ENCODE measurements at regions not wholly inside any gene's neighbourhood (a gene's known extent, or its start where the extent isn't known, plus 50 kb on each side); places are given as distances from the start of the nearest gene placed in this dataset.

DNA sequence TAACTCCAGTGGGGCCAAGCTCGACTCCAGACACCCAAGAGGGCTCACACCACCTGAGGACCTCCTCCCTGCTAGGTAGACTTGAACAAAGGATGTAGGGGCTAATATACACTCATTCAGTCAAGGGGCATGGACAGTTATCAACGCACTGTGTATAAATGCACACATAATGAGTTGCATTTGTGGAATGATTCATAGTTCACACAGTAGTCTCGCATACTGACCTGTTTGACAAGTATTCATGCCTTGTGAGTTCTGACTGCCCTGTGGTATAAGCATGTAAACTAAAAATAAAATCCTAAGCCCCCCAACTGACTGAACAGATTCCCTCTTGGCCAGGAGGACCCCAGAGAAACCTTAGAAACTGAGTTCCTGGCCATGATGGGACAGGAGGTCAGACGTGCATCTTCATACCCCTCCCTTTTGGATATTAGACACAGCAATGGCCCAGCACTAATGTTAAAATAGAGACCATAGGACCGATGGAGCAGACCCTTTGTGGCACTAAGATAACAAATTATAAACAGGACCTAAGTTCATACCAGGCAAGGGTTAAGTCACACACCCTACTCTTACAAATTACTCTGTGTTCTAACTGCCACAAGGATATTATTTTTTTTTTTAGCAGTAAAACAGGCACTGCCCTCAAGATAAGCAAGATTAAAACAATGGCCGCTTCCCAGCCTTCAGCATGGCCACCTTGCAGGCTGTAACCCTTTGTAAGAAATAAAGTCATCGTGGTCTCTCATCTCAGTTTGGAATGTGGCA lies 124.4 kb downstream of the TTLL2 start:
- H3K4me1 ChIP-seq (ENCODE audit: insufficient read depth), result no peaks in the 10 kb centered on the region
- H3K9ac ChIP-seq, result no peak overlapping the region
- H3K9me3 ChIP-seq (ENCODE audit: low read depth), result no peaks in the 10 kb centered on the region
- H3K4me2 ChIP-seq (ENCODE audit: unreplicated experiment), result no peak overlapping the region
- DNase-seq, result no peak
- no peaks in the 10 kb centered on the region for H3K79me2 ChIP-seq (ENCODE audit: insufficient read depth)
- 22 to 26% methylated on average over 7 of the region's 7 CpGs for WGBS, 2 experiments (ENCODE audit: low coverage in 1 of 2, low lambda C conversion rate in 2 of 2, missing lambda C conversion rate in 2 of 2)
- no peaks in the 10 kb centered on the region for H3K9me2 ChIP-seq (ENCODE audit: insufficient read depth)
- no peak overlapping the region for H3K4me3 ChIP-seq
- no peaks in the 10 kb centered on the region for H4K20me1 ChIP-seq (ENCODE audit: insufficient read depth)
- no peak for TF ChIP-seq EZH2phosphoT487 (IDR thresholded peaks at IDR 0.05; ENCODE audit: insufficient read depth, low read depth)
- TF ChIP-seq EZH2 (IDR thresholded peaks at IDR 0.05; ENCODE audit: insufficient read depth, poor library complexity, severe bottlenecking), result no peak
- no peak overlapping the region for H3K27ac ChIP-seq
- in situ Hi-C loops (cut with MboI), result no loop called here
- no peak overlapping the region for H2AFZ ChIP-seq
- H3K27me3 ChIP-seq (replicated peaks; ENCODE audit: insufficient read depth), result no peaks in the 10 kb centered on the region
- H3K36me3 ChIP-seq (ENCODE audit: low read depth), result no peaks in the 10 kb centered on the region
- no peaks in the 10 kb centered on the region for H3F3A ChIP-seq (ENCODE audit: insufficient read depth)

- Histone ChIP-seq H3K27ac (no peak overlapping the region), H2AFZ (no peak overlapping the region), H3K36me3 (ENCODE audit: low read depth) (no peaks in the 10 kb centered on the region), H3K79me2 (ENCODE audit: insufficient read depth) (no peaks in the 10 kb centered on the region), H3K9ac (no peak overlapping the region), H3K9me2 (ENCODE audit: insufficient read depth) (no peaks in the 10 kb centered on the region), H3F3A (ENCODE audit: insufficient read depth) (no peaks in the 10 kb centered on the region), H3K4me3 (no peak overlapping the region), H3K27me3 (replicated peaks; ENCODE audit: insufficient read depth) (no peaks in the 10 kb centered on the region), H3K9me3 (ENCODE audit: low read depth) (no peaks in the 10 kb centered on the region), H4K20me1 (ENCODE audit: insufficient read depth) (no peaks in the 10 kb centered on the region), H3K4me1 (ENCODE audit: insufficient read depth) (no peaks in the 10 kb centered on the region), H3K4me2 (ENCODE audit: unreplicated experiment) (no peak overlapping the region)
- TF ChIP-seq EZH2 (IDR thresholded peaks at IDR 0.05; ENCODE audit: insufficient read depth, poor library complexity, severe bottlenecking) (no peak), EZH2phosphoT487 (IDR thresholded peaks at IDR 0.05; ENCODE audit: insufficient read depth, low read depth) (no peak)
- 19 to 26% methylated on average over 6 of the region's 6 CpGs for WGBS, 2 experiments (ENCODE audit: low coverage in 1 of 2, low lambda C conversion rate in 2 of 2, missing lambda C conversion rate in 2 of 2)
- in situ Hi-C loops (cut with MboI), result no loop called here
- no peak for DNase-seq
These were observed 125.7 kb downstream of the TTLL2 start for GRCh38 chr6:167450626-167451025.

DNA sequence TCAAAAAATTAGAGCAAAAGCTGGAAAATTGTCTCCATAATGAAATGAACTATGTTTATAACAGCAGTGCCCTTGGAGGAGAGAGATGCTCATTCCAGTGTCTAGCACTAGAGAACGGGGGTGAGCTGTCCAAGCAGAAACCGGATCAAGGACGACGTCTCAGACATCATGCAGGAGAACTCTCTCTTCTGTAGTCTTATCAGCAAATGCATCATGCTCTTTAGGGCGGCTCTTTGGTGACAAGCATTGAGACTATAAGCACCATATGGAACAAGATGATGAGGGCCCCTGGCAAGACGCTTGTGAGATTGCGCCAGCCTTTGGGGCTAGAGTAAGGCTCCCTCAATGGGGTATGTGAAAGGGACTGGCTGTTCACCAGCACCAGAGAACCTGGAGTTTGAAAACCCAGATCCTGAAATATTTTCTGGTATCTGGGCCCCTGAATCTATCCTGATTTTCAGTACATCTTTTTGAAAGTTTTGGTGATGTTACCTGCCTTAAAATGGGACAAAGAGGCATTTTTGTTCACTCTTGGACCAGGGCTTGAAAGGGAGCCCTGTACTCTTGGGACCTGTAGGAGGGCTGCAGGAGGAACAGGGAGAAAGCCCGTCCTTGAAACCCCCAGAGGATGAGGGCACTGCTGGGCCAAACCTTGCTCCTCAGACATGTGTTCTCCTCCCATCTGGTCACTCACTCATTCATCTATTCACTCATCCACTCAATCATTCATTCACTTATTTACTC lies 127.6 kb downstream of the TTLL2 start:
- H3K36me3 ChIP-seq (ENCODE audit: low read depth), result no peaks in the 10 kb centered on the region
- H3K4me1 ChIP-seq (ENCODE audit: insufficient read depth), result no peaks in the 10 kb centered on the region
- no peaks in the 10 kb centered on the region for H3K9me3 ChIP-seq (ENCODE audit: low read depth)
- DNase-seq, result no peak
- no peak for TF ChIP-seq EZH2phosphoT487 (IDR thresholded peaks at IDR 0.05; ENCODE audit: insufficient read depth, low read depth)
- no peak for TF ChIP-seq EZH2 (IDR thresholded peaks at IDR 0.05; ENCODE audit: insufficient read depth, poor library complexity, severe bottlenecking)
- H3K9ac ChIP-seq, result no peak overlapping the region
- H3K27me3 ChIP-seq (replicated peaks; ENCODE audit: insufficient read depth), result no peaks in the 10 kb centered on the region
- H3K27ac ChIP-seq, result no peak overlapping the region
- no peaks in the 10 kb centered on the region for H3K9me2 ChIP-seq (ENCODE audit: insufficient read depth)
- no peaks in the 10 kb centered on the region for H3K79me2 ChIP-seq (ENCODE audit: insufficient read depth)
- no peak overlapping the region for H3K4me3 ChIP-seq
- 40% methylated on average over 8 of the region's 8 CpGs for WGBS, 2 experiments (ENCODE audit: low coverage in 1 of 2, low lambda C conversion rate in 2 of 2, missing lambda C conversion rate in 2 of 2)
- no peaks in the 10 kb centered on the region for H4K20me1 ChIP-seq (ENCODE audit: insufficient read depth)
- no peaks in the 10 kb centered on the region for H3F3A ChIP-seq (ENCODE audit: insufficient read depth)
- in situ Hi-C loops (cut with MboI), result no loop called here
- H3K4me2 ChIP-seq (ENCODE audit: unreplicated experiment), result no peak overlapping the region
- H2AFZ ChIP-seq, result no peak overlapping the region

DNA sequence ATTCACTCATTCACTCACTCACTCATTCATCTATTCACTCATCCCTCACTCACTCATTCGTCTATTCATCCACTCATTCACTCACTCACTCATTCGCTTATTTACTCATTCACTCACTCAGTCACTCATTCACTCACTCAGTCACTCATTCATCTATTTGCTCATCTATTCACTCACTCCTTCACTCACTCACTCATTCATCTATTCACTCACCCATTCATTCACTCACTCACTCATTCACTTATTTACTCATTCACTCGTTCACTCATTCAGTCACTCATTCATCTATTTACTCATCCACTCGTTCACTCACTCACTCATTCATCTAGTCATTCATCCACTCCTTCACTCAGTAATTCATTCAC lies 128.2 kb downstream of the TTLL2 start:
- 39 to 67% methylated on average over 4 of the region's 4 CpGs for WGBS, 2 experiments (ENCODE audit: low coverage in 1 of 2, low lambda C conversion rate in 2 of 2, missing lambda C conversion rate in 2 of 2)
- in situ Hi-C loops (cut with MboI), result no loop called here

More for the DNA sequence above, 128.2 kb downstream of the TTLL2 start:
- Histone ChIP-seq H3K4me1 (ENCODE audit: insufficient read depth) (no peaks in the 10 kb centered on the region), H3K9ac (no peak overlapping the region), H3F3A (ENCODE audit: insufficient read depth) (no peaks in the 10 kb centered on the region), H2AFZ (no peak overlapping the region), H3K27ac (no peak overlapping the region), H3K4me2 (ENCODE audit: unreplicated experiment) (no peak overlapping the region), H3K79me2 (ENCODE audit: insufficient read depth) (no peaks in the 10 kb centered on the region), H3K27me3 (replicated peaks; ENCODE audit: insufficient read depth) (no peaks in the 10 kb centered on the region), H3K9me2 (ENCODE audit: insufficient read depth) (no peaks in the 10 kb centered on the region), H4K20me1 (ENCODE audit: insufficient read depth) (no peaks in the 10 kb centered on the region), H3K9me3 (ENCODE audit: low read depth) (no peaks in the 10 kb centered on the region), H3K36me3 (ENCODE audit: low read depth) (no peaks in the 10 kb centered on the region), H3K4me3 (no peak overlapping the region)
- no peak for DNase-seq
- no peak for TF ChIP-seq EZH2phosphoT487 (IDR thresholded peaks at IDR 0.05; ENCODE audit: insufficient read depth, low read depth)
- TF ChIP-seq EZH2 (IDR thresholded peaks at IDR 0.05; ENCODE audit: insufficient read depth, poor library complexity, severe bottlenecking), result no peak

All from GM23248 (cell line).